Stimulated activated CD8-positive, alpha-beta memory T cell treated with anti-CD3 and anti-CD28 coated beads, Interleukin-15, amount 100 ng/mL, for 4 hours (primary cell): ENCODE measurements at regions not wholly inside any gene's neighbourhood (a gene's known extent, or its start where the extent isn't known, plus 50 kb on each side); places are given as distances from the start of the nearest gene placed in this dataset.

ENCODE experiments used
- DNase-seq, 2 donors: peaks; one replicate each; pipeline ENCODE4 v3.0.0-alpha.2; 2020; ENCODE audit warnings: low read depth in 2 of 2

- no peak for DNase-seq
These were observed 661.5 kb downstream of the TLE4 start for GRCh38 chr9:80233102-80233843.

DNA sequence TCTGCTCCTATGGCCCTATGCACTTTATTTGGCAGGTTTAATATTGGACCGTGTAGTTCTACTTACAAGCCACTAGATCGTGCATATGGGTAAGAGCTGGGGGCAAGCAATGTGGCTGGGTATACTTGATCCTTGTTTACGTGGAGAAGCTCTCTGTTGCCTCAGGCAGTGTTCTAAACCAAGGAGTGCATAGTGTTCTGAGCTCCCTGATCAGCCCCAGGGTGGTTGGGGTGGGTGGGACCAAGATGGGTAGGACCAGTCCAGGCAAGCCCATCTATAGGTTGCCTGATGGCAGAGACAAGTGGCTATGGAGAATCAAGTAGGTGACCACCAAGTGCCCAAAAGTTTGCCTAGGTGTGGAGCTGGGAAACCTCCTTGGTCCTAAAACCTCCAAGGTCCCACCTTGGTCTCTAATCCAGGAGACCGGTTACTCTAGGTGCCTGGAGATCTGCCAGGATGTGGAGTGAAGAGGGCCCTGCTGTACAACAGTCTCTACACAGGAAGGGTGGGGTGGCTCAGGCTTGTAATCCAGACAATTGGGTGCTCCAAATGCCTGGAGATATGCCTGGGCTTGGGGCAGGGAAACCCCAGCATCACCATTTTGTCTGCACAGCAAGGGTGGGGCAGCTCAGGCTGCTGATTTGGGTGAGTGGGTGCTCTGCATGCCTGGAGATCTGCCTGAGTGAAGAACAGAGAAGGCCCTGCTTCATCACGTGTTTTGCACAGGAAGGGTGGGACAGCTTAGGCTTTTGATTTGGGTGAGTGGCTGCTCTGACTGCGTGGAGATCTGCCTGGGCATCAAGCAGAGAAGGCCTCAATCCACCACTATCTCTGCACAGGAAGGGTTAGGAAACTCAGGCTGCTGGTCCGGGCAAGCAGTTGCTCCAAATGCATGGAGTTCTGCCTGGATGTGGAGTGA lies 659.8 kb downstream of the TLE4 start:
- DNase-seq = no peak

DNA sequence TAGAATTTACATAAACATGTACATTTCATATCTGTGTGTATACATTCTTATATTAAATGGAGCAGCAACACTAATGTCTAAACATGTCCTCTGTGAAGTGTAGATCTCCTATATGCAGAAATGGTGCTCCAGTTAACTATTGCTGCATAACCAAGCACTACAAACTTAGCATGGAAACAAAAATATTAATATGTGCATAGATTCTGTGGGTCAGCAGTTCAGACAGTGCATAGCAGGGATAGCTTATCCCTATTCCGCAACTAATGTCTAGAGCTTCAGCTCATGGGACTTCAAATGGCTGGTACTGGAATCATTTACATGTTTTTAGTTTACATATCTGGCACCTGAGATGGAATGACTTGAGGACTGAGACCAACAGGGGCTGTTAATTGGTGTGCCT lies 652.1 kb downstream of the TLE4 start:
- no peak for DNase-seq

DNA sequence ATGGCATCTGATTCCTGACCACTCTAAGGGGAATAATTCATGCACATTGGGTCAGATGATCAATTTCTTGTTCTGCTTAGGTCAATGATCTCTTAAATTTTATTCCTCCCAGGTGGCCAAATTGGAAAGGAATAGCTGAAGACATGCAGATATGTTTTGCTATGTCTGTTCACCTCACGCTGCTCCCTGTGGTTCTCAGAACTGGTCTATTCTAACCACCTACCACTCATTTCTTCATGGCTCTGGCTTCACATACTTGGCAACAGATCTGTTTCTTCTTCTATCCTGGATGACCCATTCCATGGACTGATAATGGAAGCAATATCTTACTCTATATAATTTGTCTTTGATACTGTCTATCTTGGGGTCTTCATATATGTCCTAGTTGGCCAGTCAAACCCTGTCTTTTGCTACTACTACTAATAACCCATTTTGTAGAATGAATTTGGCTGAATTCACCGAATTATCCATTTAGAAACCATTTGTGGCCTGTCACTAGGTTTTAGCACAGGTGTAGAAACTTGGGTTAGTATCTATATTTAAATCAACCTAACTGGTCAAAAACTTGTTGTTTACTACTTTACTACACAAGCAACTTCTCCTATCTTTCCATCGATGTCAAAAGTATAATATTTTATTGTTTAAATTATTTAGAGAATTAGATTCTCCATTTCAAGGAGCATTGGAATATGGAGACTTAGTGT lies 650.9 kb downstream of the TLE4 start:
- no peak for DNase-seq

GRCh38 chr9:80218328-80218727 lies 646.6 kb downstream of the TLE4 start:
- DNase-seq = no peak

GRCh38 chr9:80213613-80214012 lies 641.8 kb downstream of the TLE4 start:
- DNase-seq = no peak

DNA sequence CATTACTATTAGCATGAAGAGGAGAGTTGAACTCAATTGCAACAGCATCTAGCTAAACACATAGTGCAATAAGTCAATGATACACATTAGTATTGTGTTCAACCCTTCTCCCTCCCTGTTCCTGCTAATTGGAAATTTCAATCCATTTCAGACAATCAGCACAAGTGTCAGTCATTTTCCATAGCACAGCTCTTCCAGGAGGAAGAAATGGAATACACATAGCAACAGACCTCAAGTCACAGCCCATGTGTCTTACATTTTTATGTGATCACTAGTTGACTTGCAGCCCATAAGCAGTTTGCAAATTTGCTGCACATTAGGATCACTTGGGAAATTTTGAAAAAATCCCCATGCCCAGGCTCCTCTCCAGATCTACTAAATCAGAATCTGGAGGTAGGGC lies 636.9 kb downstream of the TLE4 start:
- no peak for DNase-seq

DNA sequence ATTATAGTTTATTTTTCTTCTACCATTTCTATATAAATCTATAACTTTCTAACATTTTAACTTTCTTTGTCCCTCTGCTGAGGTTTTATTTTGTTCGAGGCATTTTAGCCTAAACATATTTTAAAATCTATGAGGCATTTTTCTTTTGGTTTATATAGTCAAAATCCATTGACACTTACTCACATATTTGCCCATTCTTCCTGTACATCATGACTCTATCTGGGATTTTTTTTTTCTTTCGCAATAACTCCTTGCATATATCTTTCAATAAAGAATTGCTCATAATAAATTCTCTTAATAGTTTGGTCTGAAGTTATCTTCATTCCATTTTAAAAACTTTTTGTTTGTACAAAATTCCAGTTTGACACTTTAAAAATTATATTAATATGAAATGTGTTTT lies 632.3 kb downstream of the TLE4 start:
- DNase-seq = no peak

- no peak for DNase-seq
These were observed 625.9 kb downstream of the TLE4 start for GRCh38 chr9:80197661-80198060.

GRCh38 chr9:80191108-80191507 lies 619.3 kb downstream of the TLE4 start:
- DNase-seq = no peak

DNA sequence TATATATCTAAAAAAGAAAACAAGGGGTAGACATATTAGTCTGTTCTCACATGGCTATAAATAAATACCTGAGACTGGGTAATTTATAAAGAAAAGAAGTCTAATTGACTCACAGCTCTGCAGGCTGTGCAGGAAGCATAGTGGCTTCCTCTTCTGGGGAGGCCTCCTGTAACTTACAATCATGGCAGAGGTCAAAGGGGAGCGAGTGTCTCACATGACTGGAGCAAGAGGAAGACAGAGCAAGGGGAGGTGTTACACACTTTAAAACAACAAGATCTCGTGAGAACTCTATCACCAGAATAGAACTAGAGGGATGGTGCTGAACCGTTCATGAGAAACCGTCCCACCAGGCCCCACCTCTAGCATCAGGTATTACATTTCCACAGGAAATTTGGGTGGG lies 616.8 kb downstream of the TLE4 start:
- no peak for DNase-seq

GRCh38 chr9:80185112-80185738 lies 613.5 kb downstream of the TLE4 start:
- DNase-seq = no peak

- DNase-seq = no peak
These were observed 606.2 kb downstream of the TLE4 start for GRCh38 chr9:80177949-80178480.

DNA sequence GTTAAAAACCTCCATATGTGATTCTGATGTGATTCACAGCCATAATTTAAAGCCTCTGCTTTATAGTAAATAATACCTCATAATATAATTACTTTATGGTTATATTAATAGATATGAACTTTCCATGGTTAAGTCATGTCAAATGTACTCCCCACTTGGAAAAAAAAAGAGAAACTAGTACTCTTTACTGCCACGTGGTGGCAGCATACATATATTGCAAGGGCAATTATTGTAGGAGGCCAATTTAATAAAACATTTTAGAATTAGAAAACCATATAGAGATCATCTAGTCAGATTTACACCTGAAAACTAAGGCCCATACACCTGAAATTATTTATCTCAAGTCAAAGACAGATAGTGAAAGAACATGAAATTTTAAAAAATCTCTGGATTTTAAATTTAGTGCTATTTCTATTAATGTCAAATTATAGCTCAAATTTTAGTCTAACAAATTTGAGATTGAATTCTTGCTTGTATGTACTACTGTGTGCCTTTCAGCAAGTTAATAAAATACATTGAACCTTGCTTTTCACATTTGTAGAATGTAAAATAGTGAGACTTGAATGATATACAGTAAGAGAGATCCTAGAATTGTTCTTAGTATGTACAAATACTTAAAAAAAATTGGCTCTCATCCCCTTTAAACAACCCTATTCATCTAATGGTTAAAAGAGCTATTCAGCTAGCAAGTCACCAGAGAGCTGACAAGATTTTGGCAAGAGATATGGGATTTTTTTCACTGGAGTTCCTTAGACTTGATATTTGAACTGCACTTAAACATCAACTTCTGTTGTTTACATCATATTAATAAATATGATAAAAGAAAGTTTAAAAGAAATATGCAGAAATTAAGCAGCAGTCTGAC lies 603.8 kb downstream of the TLE4 start:
- no peak for DNase-seq

DNA sequence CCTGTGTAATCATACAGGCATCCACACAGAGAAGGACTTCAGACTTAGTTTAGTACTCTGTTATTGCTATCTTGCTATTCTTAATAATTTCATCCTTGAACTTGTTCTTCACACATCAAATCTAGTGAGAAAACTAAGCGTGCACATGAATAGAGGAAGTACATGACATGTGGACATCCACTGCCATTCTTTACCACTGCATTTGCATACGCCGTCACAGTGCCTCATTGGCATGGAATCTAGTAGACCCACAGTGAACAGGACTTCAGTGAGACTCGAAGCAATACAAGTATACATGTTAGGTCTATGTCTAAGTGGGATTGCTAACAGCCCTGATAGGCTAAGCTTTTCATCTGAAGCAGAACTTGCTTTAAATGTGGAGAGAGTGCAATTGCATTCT lies 592.1 kb downstream of the TLE4 start:
- DNase-seq = no peak

DNA sequence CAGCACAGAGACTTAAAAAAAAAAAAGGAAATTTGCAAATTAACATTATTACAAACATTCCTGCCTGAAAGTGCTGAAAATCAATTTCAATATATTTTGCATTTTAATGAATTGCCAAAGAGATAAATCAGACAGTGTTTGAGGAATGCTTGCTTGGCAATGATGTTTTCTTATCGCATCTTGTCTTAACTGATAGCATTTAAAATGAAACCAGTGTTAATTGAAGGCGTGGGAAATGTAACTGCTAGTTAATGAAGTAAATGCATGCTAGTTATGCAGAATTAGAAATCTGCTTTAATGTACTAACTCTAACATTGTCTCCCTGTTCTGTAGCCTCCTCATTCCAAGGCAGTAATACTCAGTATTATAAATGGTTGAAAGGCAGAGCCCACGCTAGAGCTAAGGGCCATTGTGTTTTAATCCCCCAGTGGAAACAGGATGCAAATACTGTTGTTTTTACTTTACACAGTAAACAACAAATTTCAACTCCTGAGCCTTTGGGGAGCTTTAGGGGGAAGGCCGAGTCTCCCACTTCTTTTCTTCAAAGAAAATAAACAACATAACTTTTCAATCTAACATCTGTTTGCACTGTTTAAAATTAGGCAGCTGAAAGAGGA lies 586.9 kb downstream of the TLE4 start:
- DNase-seq = no peak

DNA sequence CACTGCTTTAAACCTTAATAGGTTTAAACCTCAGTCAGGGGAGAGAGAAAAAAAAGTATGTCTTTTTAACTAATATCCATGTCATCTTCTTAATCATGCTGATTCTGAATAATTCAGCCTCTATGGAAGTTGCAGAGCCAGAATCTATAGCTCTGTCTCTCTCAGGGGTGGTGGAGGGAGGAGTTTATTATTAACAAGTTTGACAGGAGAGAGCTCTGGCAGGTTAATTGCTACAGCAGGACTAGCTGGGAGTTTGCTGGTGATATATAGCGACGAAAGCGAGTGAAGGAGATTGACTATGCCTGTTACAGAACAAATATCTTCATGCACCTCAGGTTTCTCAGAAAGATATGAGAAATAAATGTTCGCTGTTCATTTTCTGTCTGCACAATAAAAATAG lies 586.4 kb downstream of the TLE4 start:
- no peak for DNase-seq

DNA sequence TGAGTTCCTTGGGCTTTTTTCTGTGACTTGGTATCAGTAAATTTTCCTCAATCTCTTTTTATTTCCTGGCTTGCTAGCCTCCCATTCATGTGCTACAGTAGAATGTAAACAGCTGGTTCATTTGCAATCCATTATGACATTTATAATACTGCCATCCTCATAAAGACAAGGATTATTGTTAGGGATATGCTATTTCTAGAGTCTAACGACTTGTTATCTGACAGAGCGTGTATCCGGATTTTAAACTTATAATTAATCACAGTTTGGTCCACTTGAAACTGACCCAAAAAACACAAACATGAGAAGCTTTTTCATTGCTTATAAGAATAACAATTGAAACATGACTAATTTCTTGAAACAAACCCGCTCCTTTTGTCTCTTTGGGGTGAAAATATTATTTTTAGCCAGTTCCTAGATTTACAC lies 585.8 kb downstream of the TLE4 start:
- no peak for DNase-seq

GRCh38 chr9:80156756-80157472 lies 585.1 kb downstream of the TLE4 start:
- no peak for DNase-seq

DNA sequence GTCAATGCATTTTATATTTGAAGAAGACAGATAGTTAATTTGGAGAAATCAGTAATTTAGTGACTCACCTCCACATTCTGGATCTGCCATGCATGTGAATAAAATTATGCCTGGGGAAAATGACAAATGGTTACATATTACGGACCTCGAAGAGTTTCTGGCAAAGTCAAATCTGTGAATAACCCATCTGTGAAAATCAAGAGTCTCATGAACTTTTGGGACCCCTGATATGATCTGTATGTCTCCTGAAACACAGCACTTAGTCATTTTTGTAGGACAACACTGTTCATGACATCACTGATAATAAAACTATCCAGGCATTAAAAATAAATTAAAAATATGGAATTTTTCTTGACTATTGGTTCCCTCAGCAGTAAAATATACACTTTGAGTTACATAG lies 584.5 kb downstream of the TLE4 start:
- DNase-seq = no peak
